H1 (cell line): ENCODE measurements at regions not wholly inside any gene's neighbourhood (a gene's known extent, or its start where the extent isn't known, plus 50 kb on each side); places are given as distances from the start of the nearest gene placed in this dataset.

Experiments used
- CTCF ChIA-PET: fragments of 300-600 bp; sonication (Branson Sonifier 250); formaldehyde crosslinking; loops from one replicate; lab custom pipeline; 2021; ENCODE audit not compliant: partially characterized antibody; lab: Charles Lee
- POLR2A ChIA-PET: fragments of 300-600 bp; sonication (Branson Sonifier 250); formaldehyde crosslinking; loops from one replicate; lab custom pipeline; 2021; ENCODE audit warnings: inconsistent platforms; ENCODE audit not compliant: partially characterized antibody; lab: Charles Lee
- DNase-seq, 2 experiments: peaks; one replicate each; pipeline versions ENCODE4 v3.0.0 to v3.0.0-alpha.2; 2010 to 2022; ENCODE audit warnings: low spot score in 2 of 2, low read depth in 1 of 2, mixed read lengths in 1 of 2
- FAIRE-seq: peaks from 2 replicates; lab custom pipeline; 2011; peaks lifted over from hg19 to GRCh38; lab: Jason Lieb, UNC
- H2AFZ ChIP-seq: 2 replicates; pipeline ENCODE4 v1.8.1; 2012; ENCODE audit warnings: low read length, inconsistent platforms
- H2AK5ac ChIP-seq: 2 replicates; pipeline ENCODE4 v1.6.1; 2013; ENCODE audit warnings: low read depth, low read length
- H2BK120ac ChIP-seq: replicated peaks from 2 replicates; pipeline ENCODE3; 2013; ENCODE audit warnings: low read depth, low read length, inconsistent platforms
- H2BK12ac ChIP-seq: 2 replicates; pipeline ENCODE4 v1.6.1; 2013; ENCODE audit warnings: low read depth, low read length
- H2BK15ac ChIP-seq: 2 replicates; pipeline ENCODE4 v1.6.1; 2013; ENCODE audit warnings: low read length
- H2BK20ac ChIP-seq: 2 replicates; pipeline ENCODE4 v1.6.1; 2013; ENCODE audit warnings: low read length
- H2BK5ac ChIP-seq: 2 replicates; pipeline ENCODE4 v1.6.1; 2013; ENCODE audit warnings: low read depth, low read length
- H3K14ac ChIP-seq: 2 replicates; pipeline ENCODE4 v1.6.1; 2013; ENCODE audit warnings: inconsistent platforms; ENCODE audit not compliant: insufficient read length
- H3K18ac ChIP-seq: 2 replicates; pipeline ENCODE4 v1.6.1; 2013; ENCODE audit warnings: low read length; ENCODE audit errors: extremely low read depth
- H3K23ac ChIP-seq: 2 replicates; pipeline ENCODE4 v1.6.1; 2013; ENCODE audit warnings: inconsistent platforms; ENCODE audit not compliant: insufficient read length
- H3K23me2 ChIP-seq: 2 replicates; pipeline ENCODE4 v1.6.1; 2013; ENCODE audit warnings: low read depth, low read length
- H3K27ac ChIP-seq: 2 replicates; pipeline ENCODE4 v1.6.1; 2011; ENCODE audit warnings: low read depth, low read length, inconsistent platforms
- H3K27me3 ChIP-seq, 4 experiments: replicated peaks in 1 of 4; 1 replicate in 1 of 4; 2 replicates in 3 of 4; pipeline versions ENCODE4 v1.6.1 to v1.8.1; 2011 to 2013; ENCODE audit warnings: low read length in 3 of 4, mild to moderate bottlenecking in 3 of 4, inconsistent platforms in 2 of 4, mixed read lengths in 2 of 4, moderate library complexity in 1 of 4; ENCODE audit not compliant: control insufficient read depth in 3 of 4, insufficient read depth in 3 of 4; ENCODE audit errors: extremely low read depth in 1 of 4
- H3K36me3 ChIP-seq, 4 experiments: 2 replicates each; pipeline versions ENCODE4 v1.6.1 to v1.8.1; 2011 to 2013; ENCODE audit warnings: mild to moderate bottlenecking in 4 of 4, low read length in 3 of 4, moderate library complexity in 2 of 4, control low read depth in 1 of 4, inconsistent platforms in 1 of 4; ENCODE audit not compliant: insufficient read depth in 4 of 4, control insufficient read depth in 2 of 4
- H3K4ac ChIP-seq: replicated peaks from 2 replicates; pipeline ENCODE3; 2013; ENCODE audit warnings: low read length, low read depth, mixed read lengths, inconsistent platforms; ENCODE audit not compliant: insufficient read length
- H3K4me1 ChIP-seq, 4 experiments: replicated peaks in 1 of 4; 1 replicate in 1 of 4; 2 replicates in 3 of 4; pipeline versions ENCODE4 v1.6.1 to v1.8.1; 2011 to 2013; ENCODE audit warnings: low read length in 3 of 4, inconsistent platforms in 2 of 4, mixed read lengths in 1 of 4; ENCODE audit not compliant: insufficient read depth in 4 of 4, control insufficient read depth in 3 of 4
- H3K4me2 ChIP-seq, 2 experiments: 2 replicates each; pipeline versions ENCODE4 v1.6.1 to v1.8.1; 2011 to 2013; ENCODE audit warnings: low read depth in 2 of 2, low read length in 2 of 2, control low read depth in 1 of 2, inconsistent platforms in 1 of 2, mild to moderate bottlenecking in 1 of 2; ENCODE audit not compliant: insufficient read depth in 1 of 2
- H3K4me3 ChIP-seq, 4 experiments: fragments of 200-600, 300-600 bp in 1 of 4; sonication (generic), shearing (Covaris generic), sonication (Bioruptor Twin) in 1 of 4; 2 replicates each; pipeline versions ENCODE4 v1.5.1 to v1.8.1; 2011 to 2016; ENCODE audit warnings: low read length in 4 of 4, low read depth in 3 of 4, control low read depth in 2 of 4, inconsistent platforms in 2 of 4, mild to moderate bottlenecking in 2 of 4, mixed read lengths in 1 of 4, moderate library complexity in 1 of 4; ENCODE audit not compliant: insufficient read depth in 2 of 4; ENCODE audit errors: extremely low read depth in 1 of 4
- H3K56ac ChIP-seq: replicated peaks from 2 replicates; pipeline ENCODE3; 2013; ENCODE audit warnings: low read depth, mild to moderate bottlenecking, mixed read lengths, low read length, inconsistent platforms; ENCODE audit not compliant: insufficient read length
- H3K79me1 ChIP-seq: 2 replicates; pipeline ENCODE4 v1.6.1; 2013; ENCODE audit warnings: low read depth, low read length, control low read depth
- H3K79me2 ChIP-seq, 2 experiments: 2 replicates each; pipeline versions ENCODE4 v1.6.1 to v1.8.1; 2012 to 2013; ENCODE audit warnings: low read length in 2 of 2, mild to moderate bottlenecking in 2 of 2, inconsistent platforms in 1 of 2; ENCODE audit not compliant: insufficient read depth in 2 of 2, control insufficient read depth in 1 of 2
- H3K9ac ChIP-seq, 4 experiments: replicated peaks in 1 of 4; 1 replicate in 1 of 4; 2 replicates in 3 of 4; pipeline versions ENCODE4 v1.6.1 to v1.8.1; 2011 to 2013; ENCODE audit warnings: low read depth in 3 of 4, low read length in 3 of 4, control low read depth in 2 of 4, mild to moderate bottlenecking in 2 of 4, moderate library complexity in 2 of 4, inconsistent platforms in 1 of 4; ENCODE audit errors: extremely low read depth in 1 of 4
- H3K9me3 ChIP-seq, 2 experiments: 2 replicates each; pipeline versions ENCODE4 v1.6.1 to v1.8.1; 2012 to 2013; ENCODE audit warnings: mild to moderate bottlenecking in 2 of 2, moderate library complexity in 2 of 2, control low read depth in 1 of 2, inconsistent platforms in 1 of 2, low read depth in 1 of 2, low read length in 1 of 2, mixed read lengths in 1 of 2; ENCODE audit not compliant: insufficient read depth in 2 of 2
- H4K20me1 ChIP-seq, 2 experiments: replicated peaks in 1 of 2; 2 replicates each; pipeline versions ENCODE3 to v1.8.1; 2011 to 2013; ENCODE audit warnings: inconsistent platforms in 2 of 2, low read length in 2 of 2, mild to moderate bottlenecking in 1 of 2; ENCODE audit not compliant: insufficient read depth in 2 of 2, control insufficient read depth in 1 of 2
- H4K5ac ChIP-seq: 2 replicates; pipeline ENCODE4 v1.6.1; 2013; ENCODE audit warnings: low read length, low read depth, mixed read lengths, inconsistent platforms; ENCODE audit not compliant: insufficient read length
- H4K8ac ChIP-seq: 2 replicates; pipeline ENCODE4 v1.8.0; 2013; ENCODE audit warnings: mild to moderate bottlenecking, moderate library complexity, low read length, inconsistent platforms; ENCODE audit not compliant: insufficient read depth; ENCODE audit errors: extremely low read depth
- H4K91ac ChIP-seq: replicated peaks from 2 replicates; pipeline ENCODE3; 2013; ENCODE audit warnings: low read length, mixed read lengths, inconsistent platforms; ENCODE audit not compliant: insufficient read length
- CHD1 ChIP-seq: IDR thresholded peaks from 2 replicates; pipeline ENCODE4 v1.6.1; 2012; ENCODE audit warnings: low read depth, low read length, improper control_type of control experiment
- CTBP2 ChIP-seq: IDR thresholded peaks from 2 replicates; pipeline ENCODE4 v1.7.0; 2011; ENCODE audit warnings: borderline replicate concordance, mild to moderate bottlenecking, moderate library complexity, mixed read lengths, low read length; ENCODE audit not compliant: insufficient read depth, insufficient read length
- JUN ChIP-seq: IDR thresholded peaks from 2 replicates; pipeline ENCODE4 v1.6.1; 2011; ENCODE audit warnings: low read depth, mild to moderate bottlenecking, improper control_type of control experiment, low read length
- KDM1A ChIP-seq: fragments of 200-600, 300-600 bp; sonication (generic); IDR thresholded peaks from 2 replicates; pipeline ENCODE4 v1.7.1; 2016; ENCODE audit warnings: mild to moderate bottlenecking, low read length, borderline replicate concordance
- RNF2 ChIP-seq: fragments of 200-900, 300-1000 bp; sonication (generic); IDR thresholded peaks from 2 replicates; pipeline ENCODE4 v1.7.1; 2016; ENCODE audit warnings: borderline replicate concordance, low read depth, mild to moderate bottlenecking, antibody characterized with exemption, low read length; ENCODE audit not compliant: poor library complexity, severe bottlenecking; ENCODE audit errors: missing control alignments
- SIN3A ChIP-seq, 2 experiments: IDR thresholded peaks in 1 of 2; conservative IDR thresholded peaks in 1 of 2; 2 replicates each; pipeline ENCODE4 v1.6.1; 2011 to 2012; ENCODE audit warnings: low read length in 2 of 2, improper control_type of control experiment in 1 of 2, low read depth in 1 of 2, mild to moderate bottlenecking in 1 of 2
- SIX5 ChIP-seq: IDR thresholded peaks from 2 replicates; pipeline ENCODE4 v1.6.1; 2011; ENCODE audit warnings: mild to moderate bottlenecking, low read depth, low read length
- SP1 ChIP-seq: IDR thresholded peaks from 2 replicates; pipeline ENCODE4 v1.6.1; 2011; ENCODE audit warnings: low read depth, low read length
- SP4 ChIP-seq: IDR thresholded peaks from 2 replicates; pipeline ENCODE4 v1.6.1; 2012; ENCODE audit warnings: low read length, inconsistent platforms
- TEAD4 ChIP-seq: IDR thresholded peaks from 2 replicates; pipeline ENCODE4 v1.6.1; 2012; ENCODE audit warnings: low read depth, low read length, inconsistent platforms, mixed read lengths
- USF2 ChIP-seq: IDR thresholded peaks from 2 replicates; pipeline ENCODE4 v1.6.1; 2011; ENCODE audit warnings: low read length, improper control_type of control experiment
- WGBS, 2 experiments: shearing (Covaris generic) in 1 of 2; methylation state at CpG; one replicate each; pipeline versions ENCODE4 v1.1.6 to v1.1.7; 2013 to 2015; ENCODE audit warnings: low lambda C conversion rate in 2 of 2, mixed read lengths in 2 of 2, inconsistent platforms in 1 of 2, low coverage in 1 of 2, missing lambda C conversion rate in 1 of 2; ENCODE audit not compliant: insufficient replicate concordance in 2 of 2, insufficient coverage in 1 of 2, insufficient read length in 1 of 2; ENCODE audit errors: extremely low coverage in 1 of 2, missing lambda C conversion rate in 1 of 2; 5-methylcytosine and 5-hydroxymethylcytosine counted together

GRCh38 chr12:97640826-97641225 is 178.2 kb downstream of the RMST start:
- POLR2A ChIA-PET = no interaction called here
- no peak overlapping the region for H4K8ac ChIP-seq

More at GRCh38 chr12:97640826-97641225, 178.2 kb downstream of the RMST start:
- FAIRE-seq = no peak
- H3K9me3 ChIP-seq = no peaks in the 10 kb centered on the region
- no peak overlapping the region for H4K5ac ChIP-seq
- H2AFZ ChIP-seq = no peak overlapping the region
- no peak overlapping the region for H2BK20ac ChIP-seq
- no peak overlapping the region for H2BK5ac ChIP-seq
- no peaks in the 10 kb centered on the region for H3K79me2 ChIP-seq
- CTCF ChIA-PET = no interaction called here
- no peak overlapping the region for H3K14ac ChIP-seq
- TF ChIP-seq CHD1 (no peak), JUN (no peak), SIN3A (conservative IDR thresholded peaks at IDR 0.05 in 1 of 2, IDR thresholded peaks at IDR 0.05 in 1 of 2; ENCODE audit: low read depth in 1 of 2, low read length in 2 of 2) (no peak), RNF2 (no peak), SP4 (no peak), TEAD4 (no peak), SP1 (no peak), CTBP2 (no peak), USF2 (no peak), KDM1A (no peak), SIX5 (no peak)
- no peak overlapping the region for H2BK12ac ChIP-seq
- no peak overlapping the region for H3K23ac ChIP-seq
- no peak overlapping the region for H2BK120ac ChIP-seq
- no peaks in the 10 kb centered on the region for H3K23me2 ChIP-seq
- no peak overlapping the region for H3K4me2 ChIP-seq
- no peak overlapping the region for H2AK5ac ChIP-seq
- DNase-seq = no peak
- H3K4me3 ChIP-seq = no peak overlapping the region
- H3K9ac ChIP-seq = no peak overlapping the region
- H2BK15ac ChIP-seq = no peak overlapping the region
- WGBS, 2 experiments = 88% methylated on average over 6 of the region's 6 CpGs; no CpG with 5 or more reads in 1 of the 2 experiments
- no peaks in the 10 kb centered on the region for H4K20me1 ChIP-seq
- H3K4me1 ChIP-seq = no peaks in the 10 kb centered on the region
- H3K27me3 ChIP-seq = no peaks in the 10 kb centered on the region; a peak in 1 of 7 replicates
- no peaks in the 10 kb centered on the region for H3K36me3 ChIP-seq
- no peak overlapping the region for H3K4ac ChIP-seq
- no peak overlapping the region for H4K91ac ChIP-seq
- no peak overlapping the region for H3K27ac ChIP-seq
- no peak overlapping the region for H3K18ac ChIP-seq
- no peaks in the 10 kb centered on the region for H3K79me1 ChIP-seq
- H3K56ac ChIP-seq = no peak overlapping the region
